DOHH2 (cell line): ENCODE measurements at regions not wholly inside any gene's neighbourhood (a gene's known extent, or its start where the extent isn't known, plus 50 kb on each side); places are given as distances from the start of the nearest gene placed in this dataset.

Experiments used
- H3F3A ChIP-seq: fragments of 200-600 bp; sonication (generic), shearing (Covaris generic); 2 replicates; pipeline ENCODE4 v1.6.0; 2016; ENCODE audit warnings: antibody characterized with exemption, mild to moderate bottlenecking; ENCODE audit not compliant: control insufficient read depth, insufficient read depth
- H3K27ac ChIP-seq: fragments of 200-600 bp; sonication (generic); 2 replicates; pipeline ENCODE4 v1.5.1; 2014; ENCODE audit warnings: low read depth, mild to moderate bottlenecking, low read length, moderate library complexity
- H3K27me3 ChIP-seq: fragments of 200-600 bp; sonication (generic); 2 replicates; pipeline ENCODE4 v1.6.1; 2014; ENCODE audit warnings: mild to moderate bottlenecking, low read length, mixed read lengths; ENCODE audit not compliant: control insufficient read depth
- H3K36me3 ChIP-seq: fragments of 200-600 bp; sonication (generic); 2 replicates; pipeline ENCODE4 v1.6.1; 2014; ENCODE audit warnings: mild to moderate bottlenecking, low read length, moderate library complexity, mixed read lengths; ENCODE audit not compliant: control insufficient read depth
- H3K4me1 ChIP-seq: fragments of 200-600 bp; sonication (generic); 2 replicates; pipeline ENCODE4 v1.6.1; 2014; ENCODE audit warnings: mild to moderate bottlenecking, low read length, mixed read lengths; ENCODE audit not compliant: control insufficient read depth
- H3K4me2 ChIP-seq: fragments of 200-600 bp; sonication (generic); 2 replicates; pipeline ENCODE4 v1.6.0; 2014; ENCODE audit warnings: mild to moderate bottlenecking, low read length, moderate library complexity
- H3K4me3 ChIP-seq: fragments of 200-600 bp; sonication (generic); 2 replicates; pipeline ENCODE4 v1.5.1; 2014; ENCODE audit warnings: mild to moderate bottlenecking, low read length, mixed read lengths
- H3K79me2 ChIP-seq: fragments of 200-600 bp; sonication (generic); 2 replicates; pipeline ENCODE4 v1.6.1; 2014; ENCODE audit warnings: mild to moderate bottlenecking, low read length, mixed read lengths; ENCODE audit not compliant: control insufficient read depth
- H3K9me2 ChIP-seq: fragments of 200-600 bp; sonication (generic); replicated peaks from 2 replicates; pipeline ENCODE4 v1.6.1; 2014; ENCODE audit warnings: mild to moderate bottlenecking, low read length, mixed read lengths; ENCODE audit not compliant: control insufficient read depth
- H3K9me3 ChIP-seq: fragments of 200-600 bp; sonication (generic); 2 replicates; pipeline ENCODE4 v1.6.1; 2014; ENCODE audit warnings: antibody characterized with exemption, low read length, mixed read lengths; ENCODE audit not compliant: control insufficient read depth, insufficient read depth
- H4K20me1 ChIP-seq: fragments of 200-600 bp; sonication (generic); 2 replicates; pipeline ENCODE4 v1.6.0; 2014; ENCODE audit warnings: low read depth, mild to moderate bottlenecking, antibody characterized with exemption, low read length, moderate library complexity; ENCODE audit not compliant: control insufficient read depth, insufficient read depth
- EZH2phosphoT487 ChIP-seq: fragments of 200-600 bp; sonication (generic); IDR thresholded peaks from 2 replicates; pipeline ENCODE4 v1.6.1; 2017; ENCODE audit warnings: borderline replicate concordance, mild to moderate bottlenecking, antibody characterized with exemption, low read length, moderate library complexity, mixed read lengths
- TF ChIP-seq, protein P1 (sequence below): fragments of 200-600 bp; sonication (generic); IDR thresholded peaks from one replicate; pipeline ENCODE4 v1.5.1; 2014; ENCODE audit warnings: antibody characterized with exemption, mild to moderate bottlenecking, low read depth, low read length; ENCODE audit not compliant: poor library complexity, severe bottlenecking

- Histone ChIP-seq H3K79me2 (no peaks in the 10 kb centered on the region), H4K20me1 (no peaks in the 10 kb centered on the region), H3F3A (no peaks in the 10 kb centered on the region), H3K27ac (no peak overlapping the region), H3K27me3 (no peaks in the 10 kb centered on the region), H3K9me3 (no peaks in the 10 kb centered on the region), H3K4me3 (no peak overlapping the region), H3K9me2 (no peaks in the 10 kb centered on the region), H3K4me2 (no peak overlapping the region), H3K36me3 (no peaks in the 10 kb centered on the region), H3K4me1 (no peaks in the 10 kb centered on the region)
- TF ChIP-seq, protein P1, sequence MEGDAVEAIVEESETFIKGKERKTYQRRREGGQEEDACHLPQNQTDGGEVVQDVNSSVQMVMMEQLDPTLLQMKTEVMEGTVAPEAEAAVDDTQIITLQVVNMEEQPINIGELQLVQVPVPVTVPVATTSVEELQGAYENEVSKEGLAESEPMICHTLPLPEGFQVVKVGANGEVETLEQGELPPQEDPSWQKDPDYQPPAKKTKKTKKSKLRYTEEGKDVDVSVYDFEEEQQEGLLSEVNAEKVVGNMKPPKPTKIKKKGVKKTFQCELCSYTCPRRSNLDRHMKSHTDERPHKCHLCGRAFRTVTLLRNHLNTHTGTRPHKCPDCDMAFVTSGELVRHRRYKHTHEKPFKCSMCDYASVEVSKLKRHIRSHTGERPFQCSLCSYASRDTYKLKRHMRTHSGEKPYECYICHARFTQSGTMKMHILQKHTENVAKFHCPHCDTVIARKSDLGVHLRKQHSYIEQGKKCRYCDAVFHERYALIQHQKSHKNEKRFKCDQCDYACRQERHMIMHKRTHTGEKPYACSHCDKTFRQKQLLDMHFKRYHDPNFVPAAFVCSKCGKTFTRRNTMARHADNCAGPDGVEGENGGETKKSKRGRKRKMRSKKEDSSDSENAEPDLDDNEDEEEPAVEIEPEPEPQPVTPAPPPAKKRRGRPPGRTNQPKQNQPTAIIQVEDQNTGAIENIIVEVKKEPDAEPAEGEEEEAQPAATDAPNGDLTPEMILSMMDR, result no peak
- TF ChIP-seq EZH2phosphoT487, result no peak
Measured at GRCh38 chr11:129705341-129705740, 110.3 kb upstream of the TMEM45B start.

DNA sequence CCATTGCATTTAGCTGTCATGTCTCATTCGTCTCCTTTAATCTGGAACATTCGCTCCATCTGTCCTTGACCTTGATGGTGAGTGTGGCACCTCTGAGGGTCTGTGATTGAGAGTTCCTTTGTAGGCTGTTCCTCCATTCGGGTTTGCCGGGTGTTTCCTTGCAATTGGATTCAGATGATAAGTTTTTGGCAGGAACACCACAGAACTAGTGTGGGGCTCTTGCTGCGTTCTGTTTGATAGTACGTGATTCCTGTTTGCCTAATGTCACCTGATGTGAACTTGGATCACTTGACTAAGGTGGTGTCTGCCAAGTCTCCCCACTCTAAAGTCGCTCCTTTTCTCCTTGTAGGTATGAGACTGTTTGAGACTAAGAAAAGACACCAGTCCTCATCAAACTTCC lies 109.7 kb upstream of the TMEM45B start:
- TF ChIP-seq EZH2phosphoT487, result no peak
- TF ChIP-seq, protein P1, result no peak
- Histone ChIP-seq H3K27me3 (no peaks in the 10 kb centered on the region), H3K9me2 (no peaks in the 10 kb centered on the region), H3F3A (no peaks in the 10 kb centered on the region), H4K20me1 (no peaks in the 10 kb centered on the region), H3K9me3 (no peaks in the 10 kb centered on the region), H3K27ac (no peak overlapping the region), H3K4me3 (no peak overlapping the region), H3K4me1 (no peaks in the 10 kb centered on the region), H3K4me2 (no peak overlapping the region), H3K36me3 (no peaks in the 10 kb centered on the region), H3K79me2 (no peaks in the 10 kb centered on the region)

DNA sequence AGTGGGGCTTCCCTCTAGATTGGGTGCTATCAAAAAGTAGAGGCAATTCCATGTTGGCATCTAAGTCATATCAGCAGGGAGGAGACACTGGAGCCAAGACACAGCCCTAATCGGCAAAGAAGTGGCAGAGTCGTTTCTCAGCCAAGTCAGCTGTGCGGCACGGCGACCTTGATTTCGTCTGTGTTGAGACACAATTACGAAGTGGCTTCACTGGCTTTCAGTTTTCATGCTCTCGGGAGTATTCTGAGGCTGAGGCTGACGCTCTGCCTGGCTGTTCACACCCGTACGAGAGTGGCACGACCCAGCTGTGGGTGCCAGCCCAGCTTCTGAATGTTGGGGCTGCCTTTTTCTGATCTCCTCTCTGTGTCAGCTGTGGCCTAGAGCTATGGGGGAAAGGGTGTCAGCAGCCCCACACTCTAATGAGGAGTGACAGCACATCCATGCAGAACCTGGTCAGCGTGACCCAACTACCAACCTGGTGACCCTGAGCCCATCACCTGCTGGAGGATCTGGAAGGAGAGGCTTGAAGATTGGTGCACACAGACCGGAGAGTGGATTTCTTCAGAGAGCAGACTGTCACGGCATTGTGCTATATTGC lies 105.7 kb upstream of the TMEM45B start:
- Histone ChIP-seq H3F3A (no peaks in the 10 kb centered on the region), H3K79me2 (no peaks in the 10 kb centered on the region), H3K4me2 (no peak overlapping the region), H3K4me3 (no peak overlapping the region), H4K20me1 (no peaks in the 10 kb centered on the region), H3K27me3 (0 out of 2 replicates have a peak, but pooled peaks cover 2% of the 10 kb centered on the region), H3K4me1 (no peaks in the 10 kb centered on the region), H3K9me2 (no peaks in the 10 kb centered on the region), H3K9me3 (no peaks in the 10 kb centered on the region), H3K36me3 (no peaks in the 10 kb centered on the region), H3K27ac (no peak overlapping the region)
- TF ChIP-seq, protein P1, result no peak
- TF ChIP-seq EZH2phosphoT487, result no peak
